ENCODE measurements at regions not wholly inside any gene's neighbourhood (a gene's known extent, or its start where the extent isn't known, plus 50 kb on each side); places are given as distances from the start of the nearest gene placed in this dataset.

DNA sequence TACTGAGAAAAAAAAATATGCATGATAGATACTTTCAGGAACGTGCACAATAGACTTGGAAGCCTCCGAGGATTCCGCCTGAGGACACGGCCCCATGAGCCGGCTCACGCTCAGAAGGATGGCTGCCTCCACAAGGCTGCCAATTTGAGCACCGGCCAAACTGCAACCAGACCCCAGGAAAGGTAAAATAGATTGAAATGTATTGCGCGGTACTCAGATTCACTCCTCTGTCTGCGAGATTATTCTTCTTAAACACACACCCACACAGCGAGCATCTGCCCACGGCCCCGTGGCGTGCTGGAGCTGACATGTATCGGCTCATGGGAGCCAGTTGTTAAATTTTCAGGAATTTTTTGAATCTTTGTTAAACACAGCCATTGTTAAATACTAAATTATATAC, 653.2 kb upstream of the MKI67 start:
- no peak for DNase-seq

DNA sequence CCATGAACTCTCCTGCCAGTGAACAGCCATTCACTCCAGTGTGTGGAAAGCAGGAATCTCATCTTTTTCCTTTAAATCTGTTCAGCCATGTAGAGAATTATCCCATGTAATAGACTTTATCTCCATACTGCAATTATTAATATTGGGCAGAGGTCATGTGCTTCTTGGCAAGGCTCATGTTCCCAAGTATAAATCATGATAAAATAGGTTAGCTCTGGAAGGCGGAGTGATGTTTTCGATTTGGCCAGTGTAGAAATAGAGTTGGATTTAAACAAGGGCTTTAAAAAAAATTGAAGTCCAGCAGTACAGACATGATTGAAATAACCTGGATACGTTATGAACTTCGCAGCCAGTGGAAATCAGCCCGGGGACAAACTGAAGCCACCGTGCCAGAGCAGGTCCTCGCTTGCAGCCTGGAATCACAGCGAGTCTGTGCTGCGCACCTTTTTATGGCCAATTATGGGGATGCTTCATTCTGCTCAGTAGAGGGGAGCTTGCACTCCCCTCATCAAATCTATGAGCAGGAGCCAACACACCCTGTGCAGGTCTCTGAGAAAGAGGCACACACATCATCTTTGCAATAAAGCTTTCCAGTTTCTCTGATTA, 654.0 kb upstream of the MKI67 start:
- DNase-seq, result no peak

DNA sequence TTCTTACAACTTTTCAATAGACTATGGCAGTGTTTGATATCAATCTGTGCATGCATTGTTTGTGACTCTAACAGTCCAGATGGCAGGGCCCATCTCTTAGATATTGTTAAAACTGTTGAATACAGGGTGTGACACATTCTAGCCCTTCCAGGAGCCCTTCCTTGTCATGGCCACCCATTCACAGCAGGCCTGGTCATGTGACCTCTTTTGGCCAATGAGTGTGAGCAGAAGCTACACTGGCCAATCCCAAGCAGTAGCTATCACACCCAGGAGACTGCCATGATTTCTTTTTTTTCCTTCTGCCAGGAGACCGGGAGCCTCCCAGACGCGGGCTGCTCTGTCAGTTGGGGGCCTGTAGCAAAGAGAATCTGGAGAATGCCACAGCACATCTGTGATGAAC, 655.4 kb upstream of the MKI67 start:
- DNase-seq, result no peak

GRCh38 chr10:128784444-128784843, 658.2 kb upstream of the MKI67 start:
- no peak for DNase-seq

GRCh38 chr10:128792426-128793140, 666.4 kb upstream of the MKI67 start:
- no peak for DNase-seq

- no peak for DNase-seq
Measured at GRCh38 chr10:128793726-128794655, 667.8 kb upstream of the MKI67 start.

DNA sequence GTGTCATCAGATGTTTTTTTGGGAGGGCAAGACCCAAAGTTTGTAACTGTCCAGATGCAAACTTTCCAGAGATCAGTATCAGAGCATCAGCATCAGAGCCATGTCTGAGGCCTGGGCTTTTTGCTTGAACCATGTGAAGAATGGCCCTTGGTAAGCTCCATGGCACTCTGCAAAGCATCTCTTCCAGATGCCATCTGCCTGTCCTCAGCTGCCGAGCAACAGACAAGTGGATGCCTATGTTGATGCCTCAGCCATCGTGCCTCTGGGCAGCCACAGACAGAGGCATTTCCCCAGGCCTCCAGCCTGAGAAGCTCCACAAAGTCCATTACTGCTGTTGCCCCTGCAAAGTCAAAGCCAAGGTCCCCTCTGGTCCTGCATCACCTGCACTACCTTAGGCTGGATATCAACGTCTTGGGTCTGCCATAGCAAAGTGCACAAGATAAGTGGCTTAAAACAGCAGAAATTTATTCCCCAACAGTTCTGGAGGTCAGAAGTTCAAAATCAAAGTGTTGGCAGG, 670.2 kb upstream of the MKI67 start:
- DNase-seq, result no peak

- no peak for DNase-seq
Measured at GRCh38 chr10:128802062-128802461, 665.0 kb upstream of the MGMT start.

DNA sequence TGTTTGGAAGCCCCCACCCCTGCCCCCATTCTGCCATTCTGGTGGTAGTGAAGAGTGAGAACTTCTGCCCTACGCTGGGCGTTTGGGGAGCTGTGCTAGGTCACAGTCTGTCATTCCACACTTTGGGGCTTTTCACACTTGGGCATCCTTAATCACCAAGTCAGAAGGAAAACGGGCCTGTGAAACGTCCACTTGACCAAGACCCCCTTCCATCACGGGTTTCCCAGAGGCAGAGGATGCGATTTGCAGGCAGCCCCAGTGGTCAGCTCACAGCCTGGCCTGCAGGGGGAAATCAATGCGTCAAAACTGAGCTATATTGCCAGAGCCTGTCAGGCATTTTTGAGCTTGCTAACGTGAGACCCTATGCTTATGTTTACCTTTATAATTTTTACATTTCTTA, 663.3 kb upstream of the MGMT start:
- DNase-seq, result no peak

DNA sequence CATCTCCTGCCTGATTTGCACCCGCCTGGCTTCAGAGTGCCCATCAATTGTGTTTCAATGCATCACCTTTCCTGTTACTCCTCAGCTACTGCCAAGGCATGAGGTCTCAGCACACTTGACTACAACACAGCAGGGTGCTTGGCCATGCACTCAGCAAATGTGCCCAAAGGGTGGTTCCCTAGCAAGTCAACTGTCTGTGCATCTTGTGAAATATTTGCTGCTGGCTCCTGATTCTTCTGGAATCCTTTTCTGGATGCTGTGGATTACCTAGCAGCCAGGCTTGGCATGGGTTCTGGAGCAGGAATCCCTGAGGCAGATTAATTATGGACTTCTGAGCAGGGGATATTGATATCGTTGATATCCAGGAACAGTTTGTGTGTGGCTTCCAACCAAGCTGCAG, 662.6 kb upstream of the MGMT start:
- DNase-seq, result no peak

DNA sequence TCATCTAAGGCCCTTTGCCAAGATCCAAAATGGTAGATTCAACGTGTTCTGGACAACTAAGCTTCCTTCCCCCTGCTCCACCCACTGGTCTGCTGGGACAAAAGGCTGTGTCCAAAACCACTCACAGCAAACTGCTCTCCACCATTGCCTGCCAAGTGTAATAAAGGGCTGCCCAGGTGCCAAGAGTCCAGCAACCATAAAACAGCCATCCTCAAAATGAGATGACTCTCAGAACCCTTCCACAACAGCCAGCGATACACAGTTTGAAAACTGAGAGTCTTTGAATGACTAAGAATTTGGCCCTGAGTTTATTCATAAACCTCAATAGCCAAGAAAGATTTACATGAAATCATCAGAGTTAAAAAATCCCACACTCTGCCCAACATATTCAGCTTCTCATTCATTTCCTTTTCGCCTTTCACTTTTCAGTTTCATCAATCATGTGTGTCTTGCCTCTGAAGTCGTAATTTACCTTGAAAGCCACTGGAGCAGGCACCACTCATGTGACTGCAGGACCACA, 658.1 kb upstream of the MGMT start:
- no peak for DNase-seq

DNA sequence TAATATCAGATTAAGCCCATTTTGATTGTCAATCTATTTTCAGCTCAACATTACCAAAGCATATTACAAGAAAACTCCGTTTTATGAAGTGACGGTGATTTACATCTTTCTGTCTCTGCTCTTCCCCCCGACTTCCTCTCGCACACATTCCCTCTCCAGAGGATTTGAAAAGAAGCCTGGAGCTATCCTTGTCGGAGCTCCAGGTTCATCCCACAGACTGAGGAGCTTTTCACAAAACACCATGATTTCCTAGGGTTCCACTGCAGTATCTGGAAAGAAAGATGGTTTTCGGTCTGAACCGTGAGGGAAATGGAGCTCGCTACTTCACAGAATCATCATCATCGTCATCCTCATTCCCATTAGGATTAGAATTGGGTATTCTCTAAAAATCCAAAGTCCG, 655.5 kb upstream of the MGMT start:
- no peak for DNase-seq

- DNase-seq, result no peak
Measured at GRCh38 chr10:128812000-128812399, 655.0 kb upstream of the MGMT start.

DNA sequence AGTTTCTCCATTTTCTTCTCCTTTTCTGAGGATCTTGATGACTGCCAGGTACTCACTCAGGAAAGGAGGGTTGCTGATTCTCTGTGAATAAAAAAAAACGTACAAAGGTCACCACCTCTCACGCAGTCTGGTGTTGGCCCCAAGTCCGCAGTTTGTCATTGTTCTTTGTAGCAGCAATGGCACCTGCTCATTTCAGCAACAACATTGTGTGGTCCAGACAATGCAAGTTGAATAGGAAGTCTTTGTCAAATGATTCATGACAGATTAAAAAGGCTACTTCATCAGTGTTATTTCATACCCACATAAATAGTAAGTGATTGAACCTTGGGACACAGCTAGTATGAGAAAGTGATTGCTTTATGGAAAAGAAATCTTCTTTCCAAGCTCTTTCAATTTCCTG, 653.5 kb upstream of the MGMT start:
- no peak for DNase-seq

DNA sequence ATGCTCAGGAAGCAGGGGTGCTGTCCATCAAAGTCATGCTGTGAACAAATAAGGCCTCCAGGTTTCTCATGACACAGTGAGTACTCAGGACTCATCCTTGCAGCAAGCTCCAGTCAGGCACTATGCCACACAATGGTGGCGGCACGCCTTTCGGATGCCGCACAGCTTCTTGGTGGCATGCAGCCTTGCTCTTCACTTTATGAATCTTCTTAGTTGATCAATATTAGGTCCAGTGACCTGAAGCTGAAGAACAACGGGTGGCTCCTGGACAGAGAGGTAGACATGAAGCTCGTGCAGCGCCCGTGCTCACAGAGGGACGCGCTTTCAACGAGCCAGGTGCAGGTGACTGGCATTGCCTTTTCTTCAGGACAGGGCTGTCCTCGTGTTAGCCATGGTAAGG, 653.0 kb upstream of the MGMT start:
- DNase-seq, result no peak

- DNase-seq, result no peak
Measured at GRCh38 chr10:128814782-128815181, 652.3 kb upstream of the MGMT start.

DNA sequence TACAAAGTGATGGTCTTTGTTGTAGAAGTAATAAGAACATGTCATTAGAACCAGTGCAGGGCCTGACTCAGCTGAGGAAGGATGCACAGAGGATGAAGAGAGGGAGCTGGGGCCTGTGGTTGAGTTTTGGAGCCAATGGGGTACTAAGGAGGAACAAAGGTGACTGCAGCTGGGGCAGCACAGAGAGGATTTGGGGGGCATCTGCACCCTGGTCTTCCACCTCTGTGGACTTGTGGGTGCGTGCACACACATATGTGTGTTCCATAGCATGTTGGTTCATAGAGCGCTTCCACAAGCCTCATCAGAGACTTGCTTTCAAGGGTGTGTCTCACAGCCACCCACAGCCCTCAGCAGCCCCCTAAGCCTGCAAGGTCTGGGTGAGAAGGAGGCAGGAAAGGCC, 650.3 kb upstream of the MGMT start:
- DNase-seq, result no peak

DNA sequence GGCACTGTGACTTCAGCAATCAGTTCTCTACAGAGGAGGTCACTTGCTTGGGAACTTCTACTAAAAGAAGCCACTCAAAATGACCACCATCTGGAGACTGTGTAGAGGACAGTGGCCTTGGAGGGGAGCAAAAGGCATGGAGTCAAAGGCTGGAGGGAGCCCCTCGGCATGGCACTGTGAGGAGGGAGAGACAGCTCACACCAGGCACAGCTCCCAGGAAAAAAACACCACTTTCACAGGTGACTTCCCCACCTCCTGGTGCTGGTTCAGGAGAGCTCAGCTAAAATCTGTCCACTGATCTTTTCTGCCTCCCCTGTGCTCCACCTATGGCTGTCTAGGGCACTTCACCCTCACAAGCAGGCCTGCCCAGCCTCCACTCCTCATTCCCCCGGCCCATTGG, 649.4 kb upstream of the MGMT start:
- DNase-seq, result no peak

DNA sequence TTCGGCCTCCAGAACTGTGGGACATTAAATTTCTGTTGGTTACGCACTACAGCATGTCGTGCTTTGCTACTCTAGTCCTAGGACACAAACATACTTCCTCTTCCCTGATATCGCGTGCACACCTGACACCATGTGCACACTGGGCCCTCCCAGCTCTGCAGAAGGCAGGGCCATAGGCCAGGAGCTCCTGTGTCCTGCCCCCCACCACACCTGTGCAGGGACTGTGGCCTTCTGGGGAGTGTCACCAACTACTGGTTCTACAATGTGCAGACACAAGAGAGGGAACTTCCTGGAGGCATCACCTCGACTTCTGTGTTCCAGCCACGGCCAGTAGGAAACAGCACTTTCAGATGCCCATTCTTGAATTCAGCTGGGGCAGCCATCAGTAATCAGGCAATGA, 646.4 kb upstream of the MGMT start:
- no peak for DNase-seq

- no peak for DNase-seq
Measured at GRCh38 chr10:128823201-128823600, 643.8 kb upstream of the MGMT start.

GRCh38 chr10:128825626-128826025, 641.4 kb upstream of the MGMT start:
- DNase-seq, result no peak

DNA sequence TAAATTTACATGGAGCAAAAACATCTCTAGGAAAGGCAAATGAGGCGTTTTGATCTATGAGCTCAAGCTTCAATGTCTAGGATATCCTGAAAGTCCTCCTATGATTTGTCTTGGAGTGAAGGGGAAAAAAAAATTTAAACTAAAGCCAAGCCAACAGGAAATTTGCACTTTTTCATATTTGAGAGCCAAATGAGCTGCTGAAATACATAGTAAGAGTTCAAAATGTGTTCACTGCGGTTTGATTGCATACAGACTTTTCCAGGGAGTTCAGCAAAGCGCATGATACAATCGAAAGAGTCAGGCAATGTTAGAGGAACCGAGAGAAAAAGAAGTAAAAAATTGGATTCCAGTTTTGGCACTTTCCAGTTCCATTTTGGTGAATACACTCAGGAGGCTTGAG, 633.4 kb upstream of the MGMT start:
- no peak for DNase-seq

GRCh38 chr10:128835361-128835760, 631.7 kb upstream of the MGMT start:
- DNase-seq, result no peak

GRCh38 chr10:128837478-128837877, 629.6 kb upstream of the MGMT start:
- no peak for DNase-seq

Measured in NCI-H226 (cell line).